Smooth muscle cell (in vitro differentiated cells): ENCODE measurements at regions not wholly inside any gene's neighbourhood (a gene's known extent, or its start where the extent isn't known, plus 50 kb on each side); places are given as distances from the start of the nearest gene placed in this dataset.

Source experiments
- DNase-seq: peaks from one replicate; lab custom pipeline; 2025; ENCODE audit not compliant: unreplicated experiment; lab: John Stamatoyannopoulos, UW
- H2AFZ ChIP-seq: fragments of 200-600 bp; sonication (generic); 2 replicates; pipeline ENCODE4 v1.6.0; 2016; ENCODE audit warnings: antibody characterized with exemption, low read depth, mild to moderate bottlenecking
- H3F3A ChIP-seq: fragments of 200-600 bp; sonication (generic); 2 replicates; pipeline ENCODE4 v1.6.0; 2017; ENCODE audit warnings: antibody characterized with exemption, low read depth
- H3K27ac ChIP-seq: fragments of 200-600 bp; sonication (generic); 2 replicates; pipeline ENCODE4 v1.5.1; 2016; ENCODE audit warnings: low read depth, mild to moderate bottlenecking
- H3K27me3 ChIP-seq: fragments of 200-600 bp; sonication (generic); 2 replicates; pipeline ENCODE4 v1.6.1; 2016; ENCODE audit warnings: low read depth, mild to moderate bottlenecking
- H3K36me3 ChIP-seq: fragments of 200-600 bp; sonication (generic); 2 replicates; pipeline ENCODE4 v1.5.1; 2016; ENCODE audit warnings: low read depth
- H3K4me1 ChIP-seq: fragments of 200-600 bp; sonication (generic); 2 replicates; pipeline ENCODE4 v1.5.1; 2016; ENCODE audit warnings: low read depth
- H3K4me2 ChIP-seq: fragments of 200-600 bp; sonication (generic); 2 replicates; pipeline ENCODE4 v1.6.0; 2016; ENCODE audit warnings: mild to moderate bottlenecking
- H3K4me3 ChIP-seq: fragments of 200-600 bp; sonication (generic); 2 replicates; pipeline ENCODE4 v1.5.1; 2016; ENCODE audit warnings: mild to moderate bottlenecking
- H3K79me2 ChIP-seq: fragments of 200-600 bp; sonication (generic); 2 replicates; pipeline ENCODE4 v1.6.0; 2016; ENCODE audit warnings: low read depth, mild to moderate bottlenecking
- H3K9ac ChIP-seq: fragments of 200-600 bp; sonication (generic); 2 replicates; pipeline ENCODE4 v1.6.0; 2016; ENCODE audit warnings: low read depth
- H3K9me3 ChIP-seq: fragments of 200-600 bp; sonication (generic); replicated peaks from 2 replicates; pipeline ENCODE4 v1.5.1; 2016; ENCODE audit warnings: low read depth
- H4K20me1 ChIP-seq: fragments of 200-600 bp; sonication (generic); 2 replicates; pipeline ENCODE4 v1.6.0; 2016; ENCODE audit warnings: low read depth
- CTCF ChIP-seq: fragments of 200-600 bp; sonication (generic); IDR thresholded peaks from 2 replicates; pipeline ENCODE4 v1.5.1; 2017; ENCODE audit warnings: borderline replicate concordance, mild to moderate bottlenecking, antibody characterized with exemption; ENCODE audit not compliant: insufficient read depth, poor library complexity, severe bottlenecking
- WGBS: methylation state at CpG from one replicate; pipeline ENCODE4 v1.1.7; 2016; ENCODE audit warnings: low lambda C conversion rate; 5-methylcytosine and 5-hydroxymethylcytosine counted together

GRCh38 chr7:156524818-156525597, 115.6 kb upstream of the RNF32 start:
- no peaks in the 10 kb centered on the region for H3K27me3 ChIP-seq
- H3K9me3 ChIP-seq: no peaks in the 10 kb centered on the region
- H2AFZ ChIP-seq: no peak overlapping the region
- H3K27ac ChIP-seq: no peak overlapping the region
- H4K20me1 ChIP-seq: no peaks in the 10 kb centered on the region
- H3K79me2 ChIP-seq: no peaks in the 10 kb centered on the region
- TF ChIP-seq CTCF: no peak
- no peak overlapping the region for H3K4me3 ChIP-seq
- H3K4me2 ChIP-seq: no peak overlapping the region
- H3K9ac ChIP-seq: no peak overlapping the region
- no peaks in the 10 kb centered on the region for H3F3A ChIP-seq
- DNase-seq: no peak
- no peaks in the 10 kb centered on the region for H3K36me3 ChIP-seq
- H3K4me1 ChIP-seq: no peaks in the 10 kb centered on the region
- WGBS: 86% methylated on average over 11 of the region's 11 CpGs

GRCh38 chr7:156523447-156524048, 117.0 kb upstream of the RNF32 start:
- H3K4me1 ChIP-seq: no peaks in the 10 kb centered on the region
- H3K9ac ChIP-seq: no peak overlapping the region
- no peak for TF ChIP-seq CTCF
- no peaks in the 10 kb centered on the region for H3K79me2 ChIP-seq
- no peaks in the 10 kb centered on the region for H3K9me3 ChIP-seq
- no peaks in the 10 kb centered on the region for H3K36me3 ChIP-seq
- no peak overlapping the region for H3K4me3 ChIP-seq
- H4K20me1 ChIP-seq: no peaks in the 10 kb centered on the region
- no peaks in the 10 kb centered on the region for H3F3A ChIP-seq
- 86% methylated on average over 24 of the region's 24 CpGs for WGBS
- H3K27me3 ChIP-seq: no peaks in the 10 kb centered on the region
- no peak overlapping the region for H3K4me2 ChIP-seq
- no peak for DNase-seq
- no peak overlapping the region for H2AFZ ChIP-seq
- H3K27ac ChIP-seq: no peak overlapping the region

- Histone ChIP-seq H3K27me3 (no peaks in the 10 kb centered on the region), H3F3A (no peaks in the 10 kb centered on the region), H3K9me3 (no peaks in the 10 kb centered on the region), H3K4me1 (no peaks in the 10 kb centered on the region), H3K4me2 (no peak overlapping the region), H3K79me2 (no peaks in the 10 kb centered on the region), H3K9ac (no peak overlapping the region), H3K4me3 (no peak overlapping the region), H4K20me1 (no peaks in the 10 kb centered on the region), H2AFZ (no peak overlapping the region), H3K27ac (no peak overlapping the region), H3K36me3 (no peaks in the 10 kb centered on the region)
- WGBS: 93% methylated on average over 17 of the region's 17 CpGs
- DNase-seq: no peak
- no peak for TF ChIP-seq CTCF
These were observed 117.8 kb upstream of the RNF32 start for GRCh38 chr7:156522801-156523200.
